Suprapubic skin (tissue), 3 donors: ENCODE measurements at regions not wholly inside any gene's neighbourhood (a gene's known extent, or its start where the extent isn't known, plus 50 kb on each side); places are given as distances from the start of the nearest gene placed in this dataset.
"Not testable (repeated sequence)": the region's sequence is repeated elsewhere in the genome, so short reads cannot be mapped to it uniquely, and the experiment has no call there.

Experiments
- CTCF ChIP-seq, 2 donors: fragments of 200-600 bp in 1 of 2; fragments of 450-650 bp in 1 of 2; sonication (generic) in 1 of 2; IDR thresholded peaks; one replicate each; pipeline ENCODE4 v1.5.1; 2016 to 2019; ENCODE audit warnings: antibody characterized with exemption in 2 of 2, mild to moderate bottlenecking in 1 of 2, moderate library complexity in 1 of 2
- EP300 ChIP-seq: sonication (generic); formaldehyde crosslinking; IDR thresholded peaks from one replicate; pipeline ENCODE4 v1.6.1; 2017; ENCODE audit warnings: antibody characterized with exemption
- POLR2A ChIP-seq, 2 donors: fragments of 450-650 bp; IDR thresholded peaks; one replicate each; pipeline ENCODE4 v1.6.1; 2017; ENCODE audit warnings: antibody characterized with exemption in 2 of 2, mild to moderate bottlenecking in 2 of 2, moderate library complexity in 2 of 2

DNA sequence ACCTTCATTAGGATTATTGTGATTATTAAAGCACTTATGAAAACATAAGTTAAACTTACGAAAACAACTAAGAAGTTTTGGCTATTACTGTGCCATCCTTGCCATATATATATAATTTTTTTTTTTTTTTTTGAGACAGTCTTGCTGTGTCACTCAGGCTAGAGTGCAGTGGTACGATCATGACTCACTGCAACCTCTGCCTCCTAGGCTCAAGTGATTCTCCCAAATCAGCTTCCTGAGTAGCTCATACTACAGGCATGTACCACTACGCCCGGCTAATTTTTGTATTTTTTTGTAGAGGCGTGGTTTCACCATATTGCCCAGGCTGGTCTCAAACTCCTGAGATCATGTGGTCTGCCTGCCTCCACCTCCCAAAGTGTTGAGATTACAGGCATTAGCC, 91.0 kb upstream of the GARIN1A start:
- TF ChIP-seq CTCF (IDR thresholded peaks at IDR 0.05); EP300; POLR2A (IDR thresholded peaks at IDR 0.05): not testable (repeated sequence)
